ENCODE measurements at regions not wholly inside any gene's neighbourhood (a gene's known extent, or its start where the extent isn't known, plus 50 kb on each side); places are given as distances from the start of the nearest gene placed in this dataset.

DNA sequence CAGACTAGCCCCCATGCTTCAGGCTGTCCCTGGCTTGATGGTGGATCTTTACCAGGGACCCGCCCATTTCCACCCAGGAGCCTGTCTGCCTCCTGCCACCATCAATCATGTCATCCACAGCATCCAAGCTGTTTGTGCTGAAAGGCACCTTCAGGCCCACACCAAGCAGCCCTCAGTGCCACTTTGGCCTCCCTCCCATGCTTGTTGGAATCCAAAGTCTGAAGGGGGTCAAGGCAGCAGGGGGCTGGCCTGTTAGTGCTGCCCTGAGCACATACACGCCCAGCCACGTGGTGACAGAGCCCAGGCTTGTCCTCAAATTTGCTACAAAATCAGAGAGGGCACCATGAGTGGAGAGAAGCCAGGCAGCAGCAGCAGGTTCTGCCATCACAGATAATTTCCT is 1146.8 kb downstream of the FSCB start:
- ChIA-PET POLR2A (no interaction called here), CTCF (no interaction called here)
- Mint-ChIP-seq H3K27me3 (no peaks in the 10 kb centered on the region), H3K4me3 (no peak overlapping the region), H3K27ac (no peak overlapping the region), H3K9me3 (ENCODE audit: insufficient read depth) (no peaks in the 10 kb centered on the region), H3K4me1 (no peaks in the 10 kb centered on the region)
- DNase-seq (no peak), ATAC-seq (ENCODE audit: low read depth) (no peak)
- Histone ChIP-seq H3K4me3 (ENCODE audit: control extremely low read depth in 1 of 5, extremely low read depth in 1 of 5, insufficient read depth in 1 of 5, low read depth in 2 of 5, low read length in 4 of 5) (no peak overlapping the region), H3K9ac (ENCODE audit: low read length) (no peak overlapping the region), H3K27me3 (replicated peaks in 1 of 4; ENCODE audit: control extremely low read depth in 1 of 4, control insufficient read depth in 3 of 4, insufficient read depth in 4 of 4, low read length in 3 of 4) (no peaks in the 10 kb centered on the region), H3K4me1 (ENCODE audit: control insufficient read depth in 2 of 2, insufficient read depth in 2 of 2, low read length in 2 of 2) (no peaks in the 10 kb centered on the region), H3K9me3 (ENCODE audit: control extremely low read depth in 1 of 3, control insufficient read depth in 2 of 3, insufficient read depth in 1 of 3, low read length in 2 of 3) (peaks cover 0 to 4% (median 0%) of the 10 kb centered on the region in 3 donors), H2AFZ (ENCODE audit: insufficient read depth, low read depth, low read length, poor library complexity, severe bottlenecking) (no peak overlapping the region), H3K79me2 (ENCODE audit: control insufficient read depth, insufficient read depth, low read length) (no peaks in the 10 kb centered on the region), H3K27ac (ENCODE audit: low read length in 2 of 2) (no peak overlapping the region), H3K4me2 (replicated peaks; ENCODE audit: low read depth, low read length, poor library complexity, severe bottlenecking) (no peak overlapping the region), H3K36me3 (replicated peaks in 1 of 2; ENCODE audit: control extremely low read depth in 1 of 2, control insufficient read depth in 1 of 2, extremely low read depth in 1 of 2, insufficient read depth in 2 of 2, low read length in 1 of 2) (no peaks in the 10 kb centered on the region), H4K20me1 (ENCODE audit: control insufficient read depth, insufficient read depth, low read length, poor library complexity, severe bottlenecking) (no peaks in the 10 kb centered on the region)
- TF ChIP-seq, protein P1, sequence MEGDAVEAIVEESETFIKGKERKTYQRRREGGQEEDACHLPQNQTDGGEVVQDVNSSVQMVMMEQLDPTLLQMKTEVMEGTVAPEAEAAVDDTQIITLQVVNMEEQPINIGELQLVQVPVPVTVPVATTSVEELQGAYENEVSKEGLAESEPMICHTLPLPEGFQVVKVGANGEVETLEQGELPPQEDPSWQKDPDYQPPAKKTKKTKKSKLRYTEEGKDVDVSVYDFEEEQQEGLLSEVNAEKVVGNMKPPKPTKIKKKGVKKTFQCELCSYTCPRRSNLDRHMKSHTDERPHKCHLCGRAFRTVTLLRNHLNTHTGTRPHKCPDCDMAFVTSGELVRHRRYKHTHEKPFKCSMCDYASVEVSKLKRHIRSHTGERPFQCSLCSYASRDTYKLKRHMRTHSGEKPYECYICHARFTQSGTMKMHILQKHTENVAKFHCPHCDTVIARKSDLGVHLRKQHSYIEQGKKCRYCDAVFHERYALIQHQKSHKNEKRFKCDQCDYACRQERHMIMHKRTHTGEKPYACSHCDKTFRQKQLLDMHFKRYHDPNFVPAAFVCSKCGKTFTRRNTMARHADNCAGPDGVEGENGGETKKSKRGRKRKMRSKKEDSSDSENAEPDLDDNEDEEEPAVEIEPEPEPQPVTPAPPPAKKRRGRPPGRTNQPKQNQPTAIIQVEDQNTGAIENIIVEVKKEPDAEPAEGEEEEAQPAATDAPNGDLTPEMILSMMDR (IDR thresholded peaks at IDR 0.05): no peak
- no peak for TF ChIP-seq EZH2 (IDR thresholded peaks at IDR 0.05; ENCODE audit: borderline replicate concordance, insufficient read depth, low read depth, low read length, poor library complexity, severe bottlenecking)
- intact Hi-C loops (cut with micrococcal nuclease): no loop called here
- 71% methylated on average over 3 of the region's 3 CpGs for WGBS (ENCODE audit: insufficient coverage)

DNA sequence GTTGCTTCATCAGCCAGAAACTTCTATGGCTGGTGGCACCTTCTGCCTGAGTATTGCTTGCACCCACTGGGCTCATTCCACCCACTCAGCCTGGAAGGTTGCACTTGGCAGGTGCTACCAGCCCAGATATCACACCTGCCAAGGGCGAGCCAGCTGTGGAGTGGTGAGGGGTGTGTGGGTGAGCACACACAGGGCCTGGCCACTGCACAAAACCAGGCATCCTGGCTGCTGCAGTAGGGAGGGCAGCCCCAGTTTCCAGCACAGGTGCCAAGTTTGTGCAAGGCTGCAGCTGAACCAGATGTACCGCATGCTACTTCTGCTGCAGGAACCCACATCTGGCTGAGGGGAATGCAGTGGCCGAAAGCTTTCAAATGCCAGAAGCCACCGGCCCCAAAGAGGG is 1147.8 kb downstream of the FSCB start:
- intact Hi-C loops (cut with micrococcal nuclease): no loop called here
- Histone ChIP-seq H3K4me2 (replicated peaks; ENCODE audit: low read depth, low read length, poor library complexity, severe bottlenecking) (no peak overlapping the region), H3K9me3 (ENCODE audit: control extremely low read depth in 1 of 3, control insufficient read depth in 2 of 3, insufficient read depth in 1 of 3, low read length in 2 of 3) (peaks cover 0 to 4% (median 0%) of the 10 kb centered on the region in 3 donors), H3K27ac (ENCODE audit: low read length in 2 of 2) (no peak overlapping the region), H3K36me3 (replicated peaks in 1 of 2; ENCODE audit: control extremely low read depth in 1 of 2, control insufficient read depth in 1 of 2, extremely low read depth in 1 of 2, insufficient read depth in 2 of 2, low read length in 1 of 2) (no peaks in the 10 kb centered on the region), H3K79me2 (ENCODE audit: control insufficient read depth, insufficient read depth, low read length) (no peaks in the 10 kb centered on the region), H3K9ac (ENCODE audit: low read length) (no peak overlapping the region), H3K4me1 (ENCODE audit: control insufficient read depth in 2 of 2, insufficient read depth in 2 of 2, low read length in 2 of 2) (no peaks in the 10 kb centered on the region), H4K20me1 (ENCODE audit: control insufficient read depth, insufficient read depth, low read length, poor library complexity, severe bottlenecking) (no peaks in the 10 kb centered on the region), H2AFZ (ENCODE audit: insufficient read depth, low read depth, low read length, poor library complexity, severe bottlenecking) (no peak overlapping the region), H3K4me3 (ENCODE audit: control extremely low read depth in 1 of 5, extremely low read depth in 1 of 5, insufficient read depth in 1 of 5, low read depth in 2 of 5, low read length in 4 of 5) (no peak overlapping the region), H3K27me3 (replicated peaks in 1 of 4; ENCODE audit: control extremely low read depth in 1 of 4, control insufficient read depth in 3 of 4, insufficient read depth in 4 of 4, low read length in 3 of 4) (no peaks in the 10 kb centered on the region)
- Mint-ChIP-seq H3K4me1 (no peaks in the 10 kb centered on the region), H3K9me3 (ENCODE audit: insufficient read depth) (no peaks in the 10 kb centered on the region), H3K27me3 (no peaks in the 10 kb centered on the region), H3K27ac (no peak overlapping the region), H3K4me3 (no peak overlapping the region)
- TF ChIP-seq, protein P1 (IDR thresholded peaks at IDR 0.05): no peak
- TF ChIP-seq EZH2 (IDR thresholded peaks at IDR 0.05; ENCODE audit: borderline replicate concordance, insufficient read depth, low read depth, low read length, poor library complexity, severe bottlenecking): no peak
- POLR2A ChIA-PET: no interaction called here
- CTCF ChIA-PET: no interaction called here
- DNase-seq (no peak), ATAC-seq (ENCODE audit: low read depth) (no peak)
- WGBS (ENCODE audit: insufficient coverage): 71% methylated on average over 2 of the region's 4 CpGs

Measured in B cell (primary cell).